ENCODE measurements at regions not wholly inside any gene's neighbourhood (a gene's known extent, or its start where the extent isn't known, plus 50 kb on each side); places are given as distances from the start of the nearest gene placed in this dataset.

GRCh38 chr3:76938962-76939361 is 100.9 kb upstream of the ROBO2 start:
- TF ChIP-seq JUND (IDR thresholded peaks at IDR 0.05) (no peak), CTCF (IDR thresholded peaks at IDR 0.05) (no peak), TAF1 (IDR thresholded peaks at IDR 0.05; ENCODE audit: borderline replicate concordance, low read depth, low read length) (no peak), ELF1 (IDR thresholded peaks at IDR 0.05) (no peak), REST (IDR thresholded peaks at IDR 0.05; ENCODE audit: low read depth, low read length) (no peak)
